Ammon's horn (tissue), 1 donor: ENCODE measurements at regions not wholly inside any gene's neighbourhood (a gene's known extent, or its start where the extent isn't known, plus 50 kb on each side); places are given as distances from the start of the nearest gene placed in this dataset.
"Not testable (repeated sequence)": the region's sequence is repeated elsewhere in the genome, so short reads cannot be mapped to it uniquely, and the experiment has no call there.

Experiments used
- DNase-seq: peaks from one replicate; pipeline ENCODE4 v3.0.0-alpha.2; 2016; ENCODE audit warnings: low spot score

DNA sequence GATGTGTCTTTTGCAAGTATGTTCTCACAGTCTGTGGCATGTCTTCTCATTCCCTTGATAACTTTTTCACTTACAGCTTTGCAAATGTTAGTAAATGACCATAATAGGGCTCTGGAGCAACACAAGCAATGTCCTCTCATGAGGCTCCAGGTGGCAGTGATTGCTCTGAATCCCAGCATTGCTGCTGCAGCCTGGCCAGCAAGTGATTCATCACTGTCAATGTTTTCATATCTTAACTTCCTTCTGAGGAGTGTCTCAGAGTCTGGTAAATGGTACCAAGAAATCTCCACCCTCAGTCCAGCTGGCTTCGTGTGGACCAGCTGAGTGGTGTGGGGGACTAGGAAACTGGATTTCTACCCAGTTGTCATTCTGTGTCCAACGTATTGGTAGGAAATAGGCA lies 139.6 kb downstream of the MYLK4 start:
- no peak for DNase-seq

- no peak for DNase-seq
These were observed 142.2 kb downstream of the MYLK4 start for GRCh38 chr6:2608503-2608902.

- DNase-seq, result no peak
These were observed 150.4 kb downstream of the MYLK4 start for GRCh38 chr6:2600363-2600762.

- no peak for DNase-seq
These were observed 150.9 kb downstream of the MYLK4 start for GRCh38 chr6:2599817-2600216.

DNA sequence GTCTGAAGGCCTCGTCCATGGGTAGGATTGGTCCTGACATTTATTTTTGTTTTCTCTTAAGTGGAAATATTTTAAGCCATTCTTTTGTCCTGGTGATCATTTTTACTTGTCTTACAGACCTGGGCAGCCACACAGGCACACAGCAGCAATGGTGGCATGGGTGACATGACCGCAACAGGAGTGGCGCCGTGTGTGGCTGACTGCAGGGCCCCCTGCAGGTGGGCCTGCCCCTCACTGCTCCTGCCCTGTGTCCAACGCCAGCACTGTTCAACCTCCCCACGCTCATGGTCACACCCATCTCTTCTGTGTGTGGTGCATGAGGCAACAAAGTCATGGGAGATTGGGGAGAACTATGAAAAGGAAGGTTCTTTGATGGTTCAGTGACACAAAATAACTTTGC lies 151.9 kb downstream of the MYLK4 start:
- DNase-seq, result no peak

GRCh38 chr6:2597991-2598390 lies 152.7 kb downstream of the MYLK4 start:
- DNase-seq, result no peak

- DNase-seq, result not testable (repeated sequence)
These were observed 153.3 kb downstream of the MYLK4 start for GRCh38 chr6:2597457-2597856.

DNA sequence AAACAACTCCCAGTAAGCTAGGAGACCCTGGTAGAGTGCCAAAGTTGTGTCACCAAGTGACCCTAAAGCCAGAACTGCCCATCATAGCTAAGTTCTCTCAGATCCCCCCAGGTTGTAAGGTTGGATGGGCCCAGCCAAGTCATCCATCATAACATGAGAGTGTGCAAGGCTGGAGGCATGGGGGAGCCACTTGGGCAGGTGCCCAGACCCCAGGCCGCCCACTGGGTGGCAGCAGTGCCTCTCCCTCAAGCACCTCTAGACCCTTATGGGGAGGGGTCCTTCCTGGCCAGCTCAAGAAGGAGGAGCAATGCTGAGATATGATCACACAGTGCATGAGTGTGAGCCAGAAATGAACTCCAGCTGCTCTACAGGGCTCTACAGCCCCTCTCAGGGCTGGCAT lies 154.5 kb downstream of the MYLK4 start:
- DNase-seq, result no peak

DNA sequence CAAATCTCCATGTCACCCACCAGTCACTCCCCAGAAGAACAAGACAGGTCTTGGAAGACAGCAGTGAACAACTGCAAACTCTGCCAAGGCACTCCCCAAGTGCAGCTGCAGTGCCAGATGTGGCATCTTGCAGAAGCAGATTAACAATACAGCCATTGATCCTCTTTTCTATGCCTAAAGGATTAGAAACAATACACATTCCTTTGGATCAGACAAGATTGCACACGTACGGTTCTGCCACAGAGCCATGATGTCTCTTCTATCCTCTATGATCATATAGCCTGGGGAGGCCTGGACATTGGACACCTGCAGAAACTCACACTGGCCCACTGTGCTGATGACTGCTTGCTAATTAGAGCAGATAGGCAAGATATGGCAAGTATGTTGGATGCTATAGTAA lies 155.9 kb downstream of the MYLK4 start:
- DNase-seq, result no peak

- no peak for DNase-seq
These were observed 157.6 kb downstream of the MYLK4 start for GRCh38 chr6:2593167-2593566.

DNA sequence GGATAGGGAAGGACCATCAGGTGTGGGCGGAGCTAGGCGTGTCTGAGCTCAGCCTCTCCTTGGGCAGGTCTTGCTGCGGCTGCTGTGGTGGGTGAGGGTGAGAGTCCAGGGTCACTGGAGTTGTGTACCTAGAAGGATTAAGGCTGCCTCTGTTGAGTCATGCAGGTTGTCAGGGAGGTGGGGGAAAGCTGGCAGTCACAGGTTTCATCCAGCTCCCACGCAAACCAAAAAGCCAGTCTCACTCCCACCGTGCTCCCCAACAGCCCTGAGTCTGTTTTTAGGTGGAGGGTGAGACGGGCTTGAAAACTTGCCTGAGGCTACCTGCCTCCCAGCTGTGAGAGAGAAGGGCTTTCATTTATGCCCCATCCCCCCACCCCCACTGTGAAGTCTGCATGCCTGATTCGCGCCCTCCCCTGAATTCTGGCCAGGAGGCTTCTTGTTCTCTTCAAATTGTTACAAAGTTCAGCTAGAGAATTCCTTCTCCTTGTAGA lies 161.5 kb downstream of the MYLK4 start:
- DNase-seq, result no peak

DNA sequence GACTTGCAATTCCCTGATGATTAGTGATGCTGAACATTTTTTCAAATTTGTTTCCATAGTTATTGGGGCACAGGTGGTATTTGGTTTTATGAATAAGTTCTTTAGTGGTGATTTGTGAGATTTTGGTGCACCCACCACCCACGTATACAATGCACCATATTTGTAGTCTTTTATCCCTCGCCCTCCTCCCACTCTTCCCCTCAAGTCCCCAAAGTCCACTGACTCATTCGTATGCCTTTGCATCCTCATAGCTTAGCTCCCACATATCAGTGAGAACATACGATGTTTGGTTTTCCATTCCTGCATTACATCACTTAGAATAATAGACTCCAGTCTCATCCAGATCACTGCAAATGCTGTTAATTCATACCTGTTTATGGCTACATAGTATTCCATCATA lies 167.3 kb downstream of the MYLK4 start:
- DNase-seq, result no peak

DNA sequence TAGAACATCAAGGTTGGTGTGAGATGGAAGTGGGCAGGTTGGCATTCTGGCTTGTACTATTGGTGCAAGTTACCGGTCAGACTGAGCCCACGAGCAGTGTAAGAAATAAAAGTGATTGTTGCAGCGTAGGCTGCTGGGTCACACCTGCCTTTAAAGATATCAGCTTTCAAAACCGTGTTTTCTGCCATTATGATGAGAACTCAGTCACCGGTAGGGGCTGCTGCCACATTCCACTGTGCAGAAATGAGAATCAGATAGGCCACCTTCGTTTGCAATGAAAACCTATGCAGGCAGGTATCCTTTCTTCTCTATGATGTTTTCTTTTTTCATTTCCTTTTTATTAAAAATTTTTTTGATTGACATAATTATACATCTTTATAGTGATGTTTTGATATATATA lies 168.5 kb downstream of the MYLK4 start:
- no peak for DNase-seq

- no peak for DNase-seq
These were observed 169.1 kb downstream of the MYLK4 start for GRCh38 chr6:2581611-2582010.

DNA sequence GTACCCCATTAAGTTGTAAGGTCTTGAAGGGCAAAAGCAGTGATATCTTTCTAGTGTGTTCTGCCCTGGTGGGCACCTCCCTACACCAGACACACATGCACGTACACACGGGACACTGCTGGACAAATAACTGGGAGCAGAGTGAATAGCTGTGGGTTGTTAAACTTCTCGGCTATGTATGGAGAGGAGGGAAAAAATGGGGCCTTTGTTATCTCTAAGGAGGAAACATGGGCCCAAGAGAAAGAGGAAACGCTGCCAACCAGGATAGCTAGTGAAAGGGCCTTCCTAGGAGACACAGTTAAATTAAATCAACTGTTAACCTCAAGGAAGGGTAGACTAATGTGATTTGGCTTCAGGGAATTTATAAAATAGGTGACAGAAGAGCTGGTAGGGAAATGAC lies 169.7 kb downstream of the MYLK4 start:
- no peak for DNase-seq

GRCh38 chr6:2579804-2580570 lies 170.7 kb downstream of the MYLK4 start:
- DNase-seq, result no peak

- no peak for DNase-seq
These were observed 171.4 kb downstream of the MYLK4 start for GRCh38 chr6:2579241-2579761.

GRCh38 chr6:2578767-2579166 lies 172.0 kb downstream of the MYLK4 start:
- no peak for DNase-seq

DNA sequence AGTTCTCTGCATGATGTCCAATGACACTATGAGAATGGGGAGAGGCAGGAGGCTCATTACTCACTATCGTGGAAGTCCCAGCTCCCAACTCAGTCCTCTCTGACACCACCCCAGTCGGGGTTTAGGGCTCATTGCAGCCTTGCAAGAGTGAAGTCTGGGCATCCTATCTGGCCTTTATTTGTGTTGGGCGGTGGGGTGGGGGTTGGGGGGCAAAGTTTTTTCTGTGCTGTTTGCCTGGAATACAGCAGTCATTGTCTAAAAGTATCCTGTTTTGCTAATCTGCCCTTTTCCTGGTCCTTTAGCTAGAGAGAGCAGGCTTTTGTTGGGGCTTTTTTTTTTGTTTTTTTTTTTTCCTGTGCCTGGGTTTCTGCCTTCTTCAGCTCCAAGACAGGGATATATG lies 174.2 kb downstream of the MYLK4 start:
- DNase-seq, result no peak

- no peak for DNase-seq
These were observed 175.5 kb downstream of the MYLK4 start for GRCh38 chr6:2575236-2575635.

GRCh38 chr6:2569420-2569819 lies 181.3 kb downstream of the MYLK4 start:
- not testable (repeated sequence) for DNase-seq

DNA sequence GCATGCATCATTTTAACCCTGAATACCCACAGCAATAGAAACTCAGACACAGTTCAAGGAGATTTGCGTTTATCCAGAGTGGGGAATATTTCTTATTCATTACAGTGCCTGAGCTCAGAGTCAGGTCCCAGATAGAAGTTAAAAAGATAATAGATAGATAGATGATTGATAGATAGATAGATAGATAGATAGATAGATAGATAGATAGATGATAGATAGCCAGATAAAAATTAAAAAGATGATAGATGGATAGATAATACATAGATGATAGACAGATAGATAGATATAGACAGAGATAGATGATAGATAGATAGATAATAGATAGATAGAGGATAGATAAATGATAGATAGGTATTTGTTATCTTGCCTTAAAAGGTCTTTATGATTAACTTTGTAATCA lies 184.7 kb downstream of the MYLK4 start:
- DNase-seq, result no peak

DNA sequence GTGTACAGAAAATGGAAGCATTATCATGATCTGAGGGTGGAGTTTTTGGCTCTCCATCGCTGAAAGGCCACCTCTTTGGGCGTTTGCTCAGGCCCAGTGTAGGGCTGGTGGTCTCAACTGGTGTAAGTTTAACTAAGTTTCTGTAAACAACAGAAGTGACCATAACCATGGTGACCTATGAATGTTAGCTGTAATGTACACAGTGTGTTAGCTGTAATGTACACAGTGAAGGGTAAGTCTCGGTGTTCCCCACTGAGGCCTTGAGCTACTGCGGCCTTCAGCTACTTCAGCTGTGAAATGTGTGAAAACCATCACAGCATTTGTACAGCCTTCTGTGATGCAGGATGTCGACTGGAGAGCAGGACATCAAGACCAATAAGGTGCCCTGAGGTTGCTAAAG lies 185.2 kb downstream of the MYLK4 start:
- DNase-seq, result no peak

GRCh38 chr6:2563635-2564034 lies 187.1 kb downstream of the MYLK4 start:
- DNase-seq, result no peak
